HG02571 (cell line): ENCODE measurements at regions not wholly inside any gene's neighbourhood (a gene's known extent, or its start where the extent isn't known, plus 50 kb on each side); places are given as distances from the start of the nearest gene placed in this dataset.
"Not testable (repeated sequence)": the region's sequence is repeated elsewhere in the genome, so short reads cannot be mapped to it uniquely, and the experiment has no call there.

Experiments used
- ATAC-seq: cut with Tn5 transposase; IDR thresholded peaks from one replicate; pipeline ENCODE4 v1.9.1; 2021; ENCODE audit warnings: mild to moderate bottlenecking, moderate library complexity; ENCODE audit not compliant: unreplicated experiment

GRCh38 chr10:53108317-53108934 lies 335.8 kb upstream of the MBL2 start:
- no peak for ATAC-seq

- ATAC-seq: no peak
Observed at GRCh38 chr10:53107711-53108110, 335.1 kb upstream of the MBL2 start.

- ATAC-seq: no peak
Observed at GRCh38 chr10:53102424-53102823, 329.8 kb upstream of the MBL2 start.

- ATAC-seq: no peak
Observed at GRCh38 chr10:53093878-53094277, 321.3 kb upstream of the MBL2 start.

DNA sequence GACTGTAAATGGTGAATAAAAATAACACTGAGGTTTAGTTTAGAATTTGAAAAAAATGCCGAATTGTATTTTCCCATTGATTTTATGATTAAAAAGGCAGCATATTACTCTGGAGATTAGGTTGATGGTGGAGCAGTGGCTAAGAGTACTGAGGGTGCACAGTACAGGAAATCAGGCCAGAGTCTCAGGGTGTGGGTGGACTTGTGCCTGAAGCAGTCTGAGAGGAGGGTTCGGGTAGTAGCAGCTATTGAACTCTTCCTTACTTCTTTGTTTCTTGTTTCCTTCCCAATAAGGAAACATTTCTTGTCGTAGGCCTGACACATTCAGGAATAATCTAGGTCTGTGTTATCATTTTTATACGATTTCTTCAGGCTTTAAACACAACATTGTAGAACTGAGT lies 319.0 kb upstream of the MBL2 start:
- ATAC-seq: no peak

DNA sequence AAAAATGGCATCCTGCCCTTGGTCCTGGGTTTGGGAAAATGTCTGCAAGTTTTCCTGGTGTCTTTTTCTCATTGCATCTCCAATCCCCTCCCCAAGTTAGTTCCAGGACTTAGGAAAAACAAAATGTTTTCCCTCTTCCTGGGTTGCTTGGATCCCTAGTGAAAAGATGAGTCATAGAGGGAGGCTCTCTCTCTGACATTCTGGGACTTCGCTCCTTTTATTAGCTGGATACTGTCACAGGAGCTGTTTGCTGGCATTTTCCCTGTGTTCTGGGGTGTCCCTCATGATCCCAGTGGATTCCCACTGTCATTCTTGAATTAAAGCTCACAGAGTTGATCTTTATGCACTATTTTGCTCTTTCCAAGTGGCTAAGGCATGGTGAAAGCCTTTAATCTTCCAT lies 316.4 kb upstream of the MBL2 start:
- no peak for ATAC-seq

- no peak for ATAC-seq
Observed at GRCh38 chr10:53079283-53079682, 306.7 kb upstream of the MBL2 start.

DNA sequence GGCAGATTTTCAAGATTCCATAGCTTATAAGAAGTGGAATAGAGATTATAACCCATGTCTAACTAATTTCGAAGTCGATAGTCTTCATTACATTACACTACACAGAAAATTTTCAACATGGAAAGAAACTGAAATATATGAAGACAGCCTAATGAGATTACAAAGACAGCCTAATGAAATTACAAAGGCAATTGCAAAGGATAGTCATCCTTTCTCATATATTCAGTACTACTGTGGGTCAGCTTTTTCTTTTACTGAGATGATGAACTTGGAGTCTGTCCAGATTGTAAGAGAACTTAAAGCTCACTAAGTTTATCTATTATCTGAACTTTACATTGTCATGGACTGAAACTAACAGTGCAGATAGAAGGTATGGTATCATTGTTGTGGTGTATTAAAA lies 304.4 kb upstream of the MBL2 start:
- no peak for ATAC-seq

- no peak for ATAC-seq
Observed at GRCh38 chr10:53075469-53075868, 302.9 kb upstream of the MBL2 start.

DNA sequence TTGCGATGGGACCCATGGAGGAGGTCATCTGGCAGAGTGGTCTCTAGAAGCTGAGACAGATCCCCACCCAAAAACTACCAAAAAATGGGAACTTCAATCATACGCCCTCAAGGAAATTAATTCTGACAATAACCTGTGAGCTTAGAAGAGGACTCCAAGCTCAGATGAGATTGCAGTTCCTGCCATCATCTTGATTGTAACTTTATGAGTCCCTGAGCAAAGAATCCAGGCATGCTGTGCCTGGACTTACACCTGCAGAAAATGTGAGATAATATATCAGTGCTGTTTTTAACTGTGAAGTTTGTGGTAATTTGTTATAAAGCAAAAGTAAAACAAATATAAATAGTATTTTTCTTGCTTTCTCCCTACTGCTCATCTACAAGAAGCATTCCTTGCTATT lies 299.6 kb upstream of the MBL2 start:
- ATAC-seq: no peak

- no peak for ATAC-seq
Observed at GRCh38 chr10:53071505-53072125, 299.0 kb upstream of the MBL2 start.

- ATAC-seq: no peak
Observed at GRCh38 chr10:53069013-53069412, 296.4 kb upstream of the MBL2 start.

DNA sequence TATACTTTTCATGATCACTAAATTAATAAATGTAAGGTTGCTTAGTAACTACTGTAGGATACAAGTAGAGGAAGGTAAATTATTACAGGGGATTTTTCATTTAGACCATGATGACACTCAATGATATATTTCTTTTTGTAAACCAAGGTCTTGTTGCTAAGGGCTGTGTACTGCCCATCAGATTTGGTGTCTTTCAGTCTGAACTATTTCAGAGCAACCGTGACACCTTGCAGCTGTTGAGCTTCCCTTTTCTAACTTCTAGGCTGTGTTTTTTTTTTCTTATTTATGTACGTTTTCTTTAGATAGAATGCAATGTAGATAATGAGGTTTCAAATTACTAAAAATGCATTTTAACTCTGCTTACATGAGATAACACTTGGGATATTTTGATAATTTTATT lies 292.0 kb upstream of the MBL2 start:
- no peak for ATAC-seq

DNA sequence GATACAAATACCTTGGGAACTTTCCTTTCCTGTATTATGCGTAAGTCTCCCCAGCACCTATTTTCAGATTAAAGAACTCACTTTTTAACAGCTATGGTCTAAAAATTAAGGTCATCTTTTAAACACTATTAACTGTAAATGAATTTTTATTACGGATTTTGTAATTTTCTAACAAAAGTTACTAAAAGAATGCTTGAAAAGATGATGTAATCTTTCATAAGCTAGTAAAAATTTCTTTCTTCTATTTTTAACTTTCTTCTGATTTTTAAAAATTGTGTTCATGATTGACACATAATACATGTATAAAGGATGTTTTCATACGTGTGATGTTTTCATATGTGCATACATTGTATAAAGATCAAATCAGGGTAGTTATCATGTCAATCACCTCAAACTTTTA lies 291.2 kb upstream of the MBL2 start:
- ATAC-seq: no peak

- ATAC-seq: no peak
Observed at GRCh38 chr10:53052521-53053164, 280.1 kb upstream of the MBL2 start.

DNA sequence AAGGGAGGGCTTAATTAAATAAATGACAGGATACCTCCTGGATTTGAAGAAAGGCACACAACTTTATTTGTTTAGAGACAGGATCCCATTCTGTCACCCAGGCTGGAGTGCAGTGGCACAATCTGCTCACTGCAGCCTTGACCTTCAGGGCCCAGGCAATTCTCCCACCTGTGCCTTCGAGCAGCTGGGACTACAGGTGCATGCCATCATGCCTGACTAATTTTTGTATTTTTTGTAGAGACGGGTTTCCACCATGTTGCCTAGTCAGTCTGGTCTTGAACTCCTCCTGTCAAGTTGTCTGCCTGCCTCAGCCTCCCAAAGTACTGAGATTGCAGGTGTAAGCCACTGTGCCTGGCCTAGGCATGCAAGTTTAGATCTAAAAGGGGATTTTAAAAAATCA lies 272.7 kb upstream of the MBL2 start:
- no peak for ATAC-seq

- ATAC-seq: not testable (repeated sequence)
Observed at GRCh38 chr10:53035823-53036222, 263.2 kb upstream of the MBL2 start.

DNA sequence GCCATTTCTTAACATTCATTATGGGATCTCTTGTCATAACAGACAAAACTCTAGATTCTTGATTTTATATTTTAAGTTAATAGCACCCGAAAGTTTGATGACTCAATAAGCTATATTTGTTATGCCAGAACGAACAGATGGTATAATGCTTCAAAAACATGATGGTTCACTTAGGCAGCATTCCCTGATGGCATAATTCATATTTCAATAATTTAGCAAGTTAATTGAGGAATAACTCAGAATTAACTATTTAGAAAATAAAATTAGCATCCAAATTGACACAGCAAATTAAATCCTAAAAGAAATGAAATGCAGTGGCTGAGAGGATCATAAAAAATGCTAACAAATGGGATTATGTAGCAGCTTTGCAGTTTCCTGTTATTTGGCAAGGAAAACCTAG lies 260.8 kb upstream of the MBL2 start:
- no peak for ATAC-seq

GRCh38 chr10:53029872-53030849 lies 257.6 kb upstream of the MBL2 start:
- not testable (repeated sequence) for ATAC-seq

DNA sequence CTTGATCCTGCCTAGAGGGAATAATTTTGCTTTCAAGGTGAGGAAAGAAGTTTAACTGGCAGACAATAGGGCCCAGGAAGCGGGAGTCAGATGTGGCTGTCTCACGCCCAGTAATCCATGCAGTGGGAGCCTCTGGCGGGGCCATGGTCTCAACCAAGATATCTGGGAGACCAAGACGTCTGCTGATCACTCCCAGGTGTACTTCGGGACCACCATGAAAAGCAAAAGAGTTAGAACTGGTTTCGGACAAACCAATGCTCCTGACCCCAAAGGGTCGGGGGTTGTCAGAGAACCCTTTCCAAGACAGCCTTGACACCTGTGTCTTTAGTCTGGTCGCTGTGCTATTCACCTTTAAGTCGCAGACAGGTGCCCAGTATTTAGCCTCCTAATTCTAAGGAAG lies 256.9 kb upstream of the MBL2 start:
- no peak for ATAC-seq

DNA sequence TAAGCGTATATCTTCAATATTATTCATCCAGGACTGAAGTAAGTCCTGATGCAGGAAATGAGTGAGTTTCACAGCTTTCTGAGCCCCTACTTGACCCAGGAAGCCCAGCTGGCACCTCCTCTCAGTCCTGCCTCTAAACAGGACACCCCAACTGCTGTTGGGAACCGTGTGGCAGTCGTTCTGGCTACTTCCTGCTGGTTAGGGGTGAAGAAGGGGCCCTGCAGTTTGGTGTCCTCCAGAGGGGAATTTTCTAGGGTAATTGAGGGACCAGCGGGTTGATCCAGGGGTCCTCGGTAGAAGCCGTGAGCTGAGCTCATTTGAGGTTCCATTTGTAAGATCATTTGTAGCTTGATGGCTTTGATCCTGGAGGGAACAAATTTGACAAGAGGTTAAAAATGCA lies 253.2 kb upstream of the MBL2 start:
- ATAC-seq: not testable (repeated sequence)
